ENCODE measurements at regions not wholly inside any gene's neighbourhood (a gene's known extent, or its start where the extent isn't known, plus 50 kb on each side); places are given as distances from the start of the nearest gene placed in this dataset.

DNA sequence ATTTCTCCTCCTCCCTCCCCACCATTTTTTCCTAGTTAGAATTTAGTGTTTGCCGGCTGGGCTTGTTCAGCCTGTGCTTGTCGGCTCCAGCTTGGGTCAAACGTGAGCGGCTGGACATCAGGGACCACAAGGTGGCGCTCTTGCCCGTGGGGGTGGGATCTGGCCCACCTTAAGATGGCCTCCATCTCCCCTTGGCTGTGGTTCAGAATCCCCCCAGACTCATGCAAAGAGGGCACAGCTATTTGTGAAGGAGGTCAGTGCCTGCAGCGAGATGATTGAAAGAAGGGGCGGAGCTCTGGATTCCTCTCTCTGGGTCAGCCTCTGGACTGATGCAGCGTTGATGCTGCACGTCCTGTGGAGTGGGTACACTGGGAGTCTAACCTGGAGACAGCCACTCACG is 283.3 kb upstream of the TUT7 start (continued):
- TF ChIP-seq SMC3 (conservative IDR thresholded peaks at IDR 0.05; ENCODE audit: insufficient read depth, low read depth, low read length) (0 out of 2 replicates have a peak, but pooled peaks have one; percentile 16), CEBPG (CRISPR knock-in tag; IDR thresholded peaks at IDR 0.05) (no peak), CEBPG (tag; conservative IDR thresholded peaks at IDR 0.05 in 1 of 2, IDR thresholded peaks at IDR 0.05 in 1 of 2) (no peak), RBM39 (optimal IDR thresholded peaks at IDR 0.05; ENCODE audit: low read depth, low read length) (no peak), YY1 (IDR thresholded peaks at IDR 0.05; ENCODE audit: borderline replicate concordance in 1 of 3, control insufficient read depth in 1 of 3, extremely low read depth in 1 of 3, insufficient read depth in 3 of 3, insufficient read length in 1 of 3, insufficient replicate concordance in 2 of 3, low read depth in 1 of 3, low read length in 2 of 3) (peak in 1 of 3 experiments; percentile 53), RAD21 (CRISPR knock-in tag; conservative IDR thresholded peaks at IDR 0.05 in 1 of 2, IDR thresholded peaks at IDR 0.05 in 1 of 2) (peak in 1 of 2 experiments; percentile 44; a peak in 2 of 4 replicates), ZBTB7A (IDR thresholded peaks at IDR 0.05; ENCODE audit: borderline replicate concordance, control insufficient read depth, low read depth, low read length) (peak; percentile 63; the same call in 1 of the 2 replicates)
- TF ChIP-seq, protein P1, sequence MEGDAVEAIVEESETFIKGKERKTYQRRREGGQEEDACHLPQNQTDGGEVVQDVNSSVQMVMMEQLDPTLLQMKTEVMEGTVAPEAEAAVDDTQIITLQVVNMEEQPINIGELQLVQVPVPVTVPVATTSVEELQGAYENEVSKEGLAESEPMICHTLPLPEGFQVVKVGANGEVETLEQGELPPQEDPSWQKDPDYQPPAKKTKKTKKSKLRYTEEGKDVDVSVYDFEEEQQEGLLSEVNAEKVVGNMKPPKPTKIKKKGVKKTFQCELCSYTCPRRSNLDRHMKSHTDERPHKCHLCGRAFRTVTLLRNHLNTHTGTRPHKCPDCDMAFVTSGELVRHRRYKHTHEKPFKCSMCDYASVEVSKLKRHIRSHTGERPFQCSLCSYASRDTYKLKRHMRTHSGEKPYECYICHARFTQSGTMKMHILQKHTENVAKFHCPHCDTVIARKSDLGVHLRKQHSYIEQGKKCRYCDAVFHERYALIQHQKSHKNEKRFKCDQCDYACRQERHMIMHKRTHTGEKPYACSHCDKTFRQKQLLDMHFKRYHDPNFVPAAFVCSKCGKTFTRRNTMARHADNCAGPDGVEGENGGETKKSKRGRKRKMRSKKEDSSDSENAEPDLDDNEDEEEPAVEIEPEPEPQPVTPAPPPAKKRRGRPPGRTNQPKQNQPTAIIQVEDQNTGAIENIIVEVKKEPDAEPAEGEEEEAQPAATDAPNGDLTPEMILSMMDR (IDR thresholded peaks at IDR 0.05 in 2 of 3, conservative IDR thresholded peaks at IDR 0.05 in 1 of 3; ENCODE audit: insufficient read depth in 2 of 3, low read depth in 1 of 3, low read length in 3 of 3) = peak; percentile 48 to 77 (median 48)
- TF ChIP-seq, protein P2, sequence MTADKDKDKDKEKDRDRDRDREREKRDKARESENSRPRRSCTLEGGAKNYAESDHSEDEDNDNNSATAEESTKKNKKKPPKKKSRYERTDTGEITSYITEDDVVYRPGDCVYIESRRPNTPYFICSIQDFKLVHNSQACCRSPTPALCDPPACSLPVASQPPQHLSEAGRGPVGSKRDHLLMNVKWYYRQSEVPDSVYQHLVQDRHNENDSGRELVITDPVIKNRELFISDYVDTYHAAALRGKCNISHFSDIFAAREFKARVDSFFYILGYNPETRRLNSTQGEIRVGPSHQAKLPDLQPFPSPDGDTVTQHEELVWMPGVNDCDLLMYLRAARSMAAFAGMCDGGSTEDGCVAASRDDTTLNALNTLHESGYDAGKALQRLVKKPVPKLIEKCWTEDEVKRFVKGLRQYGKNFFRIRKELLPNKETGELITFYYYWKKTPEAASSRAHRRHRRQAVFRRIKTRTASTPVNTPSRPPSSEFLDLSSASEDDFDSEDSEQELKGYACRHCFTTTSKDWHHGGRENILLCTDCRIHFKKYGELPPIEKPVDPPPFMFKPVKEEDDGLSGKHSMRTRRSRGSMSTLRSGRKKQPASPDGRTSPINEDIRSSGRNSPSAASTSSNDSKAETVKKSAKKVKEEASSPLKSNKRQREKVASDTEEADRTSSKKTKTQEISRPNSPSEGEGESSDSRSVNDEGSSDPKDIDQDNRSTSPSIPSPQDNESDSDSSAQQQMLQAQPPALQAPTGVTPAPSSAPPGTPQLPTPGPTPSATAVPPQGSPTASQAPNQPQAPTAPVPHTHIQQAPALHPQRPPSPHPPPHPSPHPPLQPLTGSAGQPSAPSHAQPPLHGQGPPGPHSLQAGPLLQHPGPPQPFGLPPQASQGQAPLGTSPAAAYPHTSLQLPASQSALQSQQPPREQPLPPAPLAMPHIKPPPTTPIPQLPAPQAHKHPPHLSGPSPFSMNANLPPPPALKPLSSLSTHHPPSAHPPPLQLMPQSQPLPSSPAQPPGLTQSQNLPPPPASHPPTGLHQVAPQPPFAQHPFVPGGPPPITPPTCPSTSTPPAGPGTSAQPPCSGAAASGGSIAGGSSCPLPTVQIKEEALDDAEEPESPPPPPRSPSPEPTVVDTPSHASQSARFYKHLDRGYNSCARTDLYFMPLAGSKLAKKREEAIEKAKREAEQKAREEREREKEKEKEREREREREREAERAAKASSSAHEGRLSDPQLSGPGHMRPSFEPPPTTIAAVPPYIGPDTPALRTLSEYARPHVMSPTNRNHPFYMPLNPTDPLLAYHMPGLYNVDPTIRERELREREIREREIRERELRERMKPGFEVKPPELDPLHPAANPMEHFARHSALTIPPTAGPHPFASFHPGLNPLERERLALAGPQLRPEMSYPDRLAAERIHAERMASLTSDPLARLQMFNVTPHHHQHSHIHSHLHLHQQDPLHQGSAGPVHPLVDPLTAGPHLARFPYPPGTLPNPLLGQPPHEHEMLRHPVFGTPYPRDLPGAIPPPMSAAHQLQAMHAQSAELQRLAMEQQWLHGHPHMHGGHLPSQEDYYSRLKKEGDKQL (CRISPR knock-in tag; IDR thresholded peaks at IDR 0.05; ENCODE audit: borderline replicate concordance) = no peak
- TF ChIP-seq, protein P3, sequence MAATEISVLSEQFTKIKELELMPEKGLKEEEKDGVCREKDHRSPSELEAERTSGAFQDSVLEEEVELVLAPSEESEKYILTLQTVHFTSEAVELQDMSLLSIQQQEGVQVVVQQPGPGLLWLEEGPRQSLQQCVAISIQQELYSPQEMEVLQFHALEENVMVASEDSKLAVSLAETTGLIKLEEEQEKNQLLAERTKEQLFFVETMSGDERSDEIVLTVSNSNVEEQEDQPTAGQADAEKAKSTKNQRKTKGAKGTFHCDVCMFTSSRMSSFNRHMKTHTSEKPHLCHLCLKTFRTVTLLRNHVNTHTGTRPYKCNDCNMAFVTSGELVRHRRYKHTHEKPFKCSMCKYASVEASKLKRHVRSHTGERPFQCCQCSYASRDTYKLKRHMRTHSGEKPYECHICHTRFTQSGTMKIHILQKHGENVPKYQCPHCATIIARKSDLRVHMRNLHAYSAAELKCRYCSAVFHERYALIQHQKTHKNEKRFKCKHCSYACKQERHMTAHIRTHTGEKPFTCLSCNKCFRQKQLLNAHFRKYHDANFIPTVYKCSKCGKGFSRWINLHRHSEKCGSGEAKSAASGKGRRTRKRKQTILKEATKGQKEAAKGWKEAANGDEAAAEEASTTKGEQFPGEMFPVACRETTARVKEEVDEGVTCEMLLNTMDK (IDR thresholded peaks at IDR 0.05; ENCODE audit: borderline replicate concordance, insufficient read depth, low read depth, low read length, poor library complexity, severe bottlenecking) = peak; percentile 46
- TF ChIP-seq, protein P4, sequence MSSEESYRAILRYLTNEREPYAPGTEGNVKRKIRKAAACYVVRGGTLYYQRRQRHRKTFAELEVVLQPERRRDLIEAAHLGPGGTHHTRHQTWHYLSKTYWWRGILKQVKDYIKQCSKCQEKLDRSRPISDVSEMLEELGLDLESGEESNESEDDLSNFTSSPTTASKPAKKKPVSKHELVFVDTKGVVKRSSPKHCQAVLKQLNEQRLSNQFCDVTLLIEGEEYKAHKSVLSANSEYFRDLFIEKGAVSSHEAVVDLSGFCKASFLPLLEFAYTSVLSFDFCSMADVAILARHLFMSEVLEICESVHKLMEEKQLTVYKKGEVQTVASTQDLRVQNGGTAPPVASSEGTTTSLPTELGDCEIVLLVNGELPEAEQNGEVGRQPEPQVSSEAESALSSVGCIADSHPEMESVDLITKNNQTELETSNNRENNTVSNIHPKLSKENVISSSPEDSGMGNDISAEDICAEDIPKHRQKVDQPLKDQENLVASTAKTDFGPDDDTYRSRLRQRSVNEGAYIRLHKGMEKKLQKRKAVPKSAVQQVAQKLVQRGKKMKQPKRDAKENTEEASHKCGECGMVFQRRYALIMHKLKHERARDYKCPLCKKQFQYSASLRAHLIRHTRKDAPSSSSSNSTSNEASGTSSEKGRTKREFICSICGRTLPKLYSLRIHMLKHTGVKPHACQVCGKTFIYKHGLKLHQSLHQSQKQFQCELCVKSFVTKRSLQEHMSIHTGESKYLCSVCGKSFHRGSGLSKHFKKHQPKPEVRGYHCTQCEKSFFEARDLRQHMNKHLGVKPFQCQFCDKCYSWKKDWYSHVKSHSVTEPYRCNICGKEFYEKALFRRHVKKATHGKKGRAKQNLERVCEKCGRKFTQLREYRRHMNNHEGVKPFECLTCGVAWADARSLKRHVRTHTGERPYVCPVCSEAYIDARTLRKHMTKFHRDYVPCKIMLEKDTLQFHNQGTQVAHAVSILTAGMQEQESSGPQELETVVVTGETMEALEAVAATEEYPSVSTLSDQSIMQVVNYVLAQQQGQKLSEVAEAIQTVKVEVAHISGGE (CRISPR knock-in tag; IDR thresholded peaks at IDR 0.05) = no peak

All from K562 (cell line).